BLaER1 treated with 17β-estradiol and CSF1 and Interleukin-3, amounts not matched to agents 10 nM and 100 nM (cell line): ENCODE measurements at regions not wholly inside any gene's neighbourhood (a gene's known extent, or its start where the extent isn't known, plus 50 kb on each side); places are given as distances from the start of the nearest gene placed in this dataset.

Source experiments
- H3K27ac ChIP-seq, 11 experiments: shearing (Covaris generic); formaldehyde crosslinking; 2 replicates each; pipeline ENCODE4 v1.8.1; 2022
- H3K27me3 ChIP-seq, 11 experiments: shearing (Covaris generic); formaldehyde crosslinking; 2 replicates each; pipeline ENCODE4 v1.8.1; 2022
- H3K36me3 ChIP-seq, 11 experiments: shearing (Covaris generic); formaldehyde crosslinking; 2 replicates each; pipeline ENCODE4 v1.8.1; 2022
- H3K4me1 ChIP-seq, 10 experiments: shearing (Covaris generic); formaldehyde crosslinking; 2 replicates each; pipeline ENCODE4 v1.8.1; 2022
- H3K4me2 ChIP-seq, 11 experiments: shearing (Covaris generic); formaldehyde crosslinking; 2 replicates each; pipeline ENCODE4 v1.8.1; 2022
- H3K4me3 ChIP-seq, 10 experiments: shearing (Covaris generic); formaldehyde crosslinking; 2 replicates each; pipeline ENCODE4 v1.8.1; 2022
- H3K9ac ChIP-seq, 11 experiments: shearing (Covaris generic); formaldehyde crosslinking; 2 replicates each; pipeline ENCODE4 v1.8.1; 2022
- H3K9me3 ChIP-seq, 11 experiments: shearing (Covaris generic); formaldehyde crosslinking; replicated peaks in 1 of 11; 2 replicates each; pipeline ENCODE4 v1.8.1; 2022
- H4K20me1 ChIP-seq, 11 experiments: shearing (Covaris generic); formaldehyde crosslinking; 2 replicates each; pipeline ENCODE4 v1.8.1; 2022
- Cebpa-rat ChIP-seq, 11 experiments: shearing (Covaris generic); IDR thresholded peaks; 2 replicates each; pipeline ENCODE4 v1.8.1; 2022

DNA sequence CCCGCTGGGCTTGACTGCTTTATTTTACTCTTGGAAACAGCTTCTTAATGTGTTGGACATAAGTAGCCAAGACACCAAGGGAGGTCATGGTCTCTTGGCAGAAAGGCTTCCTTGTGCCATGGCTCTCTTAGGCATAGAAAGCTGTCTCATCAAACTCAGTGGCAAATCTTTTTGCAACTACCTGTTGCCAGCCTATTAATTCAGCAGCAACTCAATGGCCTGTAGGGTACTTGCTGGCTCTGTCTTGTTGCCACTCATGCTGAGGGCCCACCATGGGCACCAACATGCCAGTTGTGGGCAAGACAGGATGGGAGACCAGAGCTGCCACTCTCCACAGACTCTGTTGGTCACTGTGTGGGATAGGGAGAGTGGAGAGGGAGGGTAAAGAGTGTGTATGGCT is 1209.4 kb downstream of the UQCRFS1 start:
- H4K20me1 ChIP-seq, result no peaks in the 10 kb centered on the region
- H3K27me3 ChIP-seq, result no peaks in the 10 kb centered on the region
- H3K36me3 ChIP-seq, result no peaks in the 10 kb centered on the region
- H3K4me3 ChIP-seq, result no peak overlapping the region
- no peaks in the 10 kb centered on the region for H3K4me1 ChIP-seq
- H3K9me3 ChIP-seq, result peaks cover 0 to 8% (median 5%) of the 10 kb centered on the region in 11 experiments; a peak in 9 of 22 replicates
- no peak overlapping the region for H3K4me2 ChIP-seq
- H3K27ac ChIP-seq, result no peak overlapping the region
- no peak for TF ChIP-seq Cebpa-rat (IDR thresholded peaks at IDR 0.05)
- no peak overlapping the region for H3K9ac ChIP-seq

DNA sequence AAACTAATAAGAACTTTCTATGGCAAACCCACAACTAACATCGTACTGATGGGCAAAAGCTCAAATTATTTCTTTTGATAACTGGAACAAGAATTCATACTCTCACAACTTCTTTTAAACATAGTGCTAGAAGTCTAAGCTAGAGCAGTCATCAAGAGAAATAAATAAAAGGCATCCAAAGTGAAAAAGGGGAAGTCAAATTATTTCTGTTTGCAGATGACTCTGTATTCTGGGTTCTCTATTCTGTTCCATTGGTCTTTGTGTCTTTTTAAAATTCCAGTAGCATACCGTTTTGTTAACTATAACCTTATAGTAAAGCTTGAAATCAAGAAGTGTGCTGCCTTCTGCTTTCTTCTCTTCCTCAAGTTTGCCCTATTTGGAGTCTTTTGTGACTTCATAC is 1215.9 kb downstream of the UQCRFS1 start:
- TF ChIP-seq Cebpa-rat (IDR thresholded peaks at IDR 0.05), result no peak
- H3K4me1 ChIP-seq, result peaks cover 0 to 8% (median 0%) of the 10 kb centered on the region in 10 experiments; a peak in 1 of 20 replicates
- no peak overlapping the region for H3K4me2 ChIP-seq
- no peaks in the 10 kb centered on the region for H3K9me3 ChIP-seq
- H3K4me3 ChIP-seq, result no peak overlapping the region
- H4K20me1 ChIP-seq, result no peaks in the 10 kb centered on the region
- H3K9ac ChIP-seq, result no peak overlapping the region
- no peak overlapping the region for H3K27ac ChIP-seq
- no peaks in the 10 kb centered on the region for H3K27me3 ChIP-seq
- no peaks in the 10 kb centered on the region for H3K36me3 ChIP-seq

DNA sequence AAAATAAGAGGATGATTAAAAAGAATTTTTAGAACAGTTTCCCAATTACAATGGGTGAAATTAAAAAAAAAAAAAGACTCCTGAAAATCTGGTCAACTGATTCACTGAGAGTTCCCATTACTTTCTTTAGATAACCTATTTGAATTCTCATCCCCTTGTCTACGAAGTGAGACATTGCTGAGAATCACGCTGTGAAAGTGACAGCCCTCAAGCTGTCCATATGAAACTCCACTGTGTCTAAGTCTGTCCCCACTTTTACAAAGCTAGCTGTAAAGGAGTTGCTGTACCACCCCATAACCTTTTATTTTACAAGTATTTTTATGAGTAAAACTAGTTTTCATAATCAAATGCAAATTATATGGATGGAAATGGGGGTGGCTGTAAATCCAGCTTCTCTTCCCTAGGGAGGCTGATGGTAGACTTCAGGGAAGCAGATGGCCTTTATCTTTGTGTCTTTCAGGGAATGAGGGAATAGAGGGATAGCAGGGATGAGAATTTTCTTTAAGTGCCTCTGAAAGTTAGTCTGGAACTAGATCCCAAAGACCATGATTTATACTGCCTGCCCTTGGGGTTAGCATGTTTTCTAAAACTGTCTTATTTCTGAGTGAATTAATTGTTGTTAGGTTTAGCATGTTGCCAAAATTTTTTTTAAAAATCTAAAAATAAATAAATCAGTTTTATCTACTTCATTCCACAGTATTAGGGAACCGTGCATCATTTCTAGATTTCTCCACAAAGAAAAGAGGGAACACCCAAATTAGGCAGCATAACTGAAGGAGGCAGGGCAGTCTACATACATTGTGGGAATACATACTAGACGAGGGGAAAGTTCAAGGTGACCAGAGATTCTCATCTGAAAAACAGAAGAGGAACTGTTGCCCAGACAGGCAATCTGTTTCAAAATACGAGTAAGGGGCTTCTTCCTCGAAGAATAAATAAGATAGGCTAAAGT is 1219.1 kb downstream of the UQCRFS1 start:
- Histone ChIP-seq H4K20me1 (no peaks in the 10 kb centered on the region), H3K4me3 (no peak overlapping the region), H3K27me3 (no peaks in the 10 kb centered on the region), H3K9ac (no peak overlapping the region), H3K36me3 (no peaks in the 10 kb centered on the region), H3K9me3 (no peaks in the 10 kb centered on the region), H3K4me2 (no peak overlapping the region), H3K27ac (no peak overlapping the region), H3K4me1 (peaks cover 0 to 8% (median 0%) of the 10 kb centered on the region in 10 experiments; a peak in 1 of 20 replicates)
- TF ChIP-seq Cebpa-rat (IDR thresholded peaks at IDR 0.05), result no peak

DNA sequence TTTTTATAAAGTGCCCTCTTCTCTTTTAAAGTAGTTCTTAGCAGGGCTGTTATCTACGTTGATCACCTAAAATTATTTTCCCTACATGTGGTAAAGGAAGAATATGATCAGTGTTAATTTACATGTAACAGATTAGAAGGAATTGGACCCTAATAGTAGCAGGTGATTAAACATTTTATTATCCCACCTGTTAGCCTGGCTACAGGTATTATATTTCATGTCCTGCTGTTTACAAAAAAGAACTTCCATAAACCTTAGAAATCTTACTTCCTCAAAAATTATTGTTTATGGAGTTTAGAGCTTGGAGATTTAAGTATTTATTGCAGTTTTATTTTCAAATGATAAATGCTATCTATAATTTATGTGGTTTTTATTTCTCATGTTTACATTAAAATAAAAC is 1226.7 kb downstream of the UQCRFS1 start:
- Histone ChIP-seq H3K4me1 (no peaks in the 10 kb centered on the region), H3K27me3 (no peaks in the 10 kb centered on the region), H3K9me3 (no peaks in the 10 kb centered on the region), H3K9ac (no peak overlapping the region), H4K20me1 (no peaks in the 10 kb centered on the region), H3K4me3 (no peak overlapping the region), H3K27ac (no peak overlapping the region), H3K4me2 (no peak overlapping the region), H3K36me3 (no peaks in the 10 kb centered on the region)
- TF ChIP-seq Cebpa-rat (IDR thresholded peaks at IDR 0.05), result no peak

DNA sequence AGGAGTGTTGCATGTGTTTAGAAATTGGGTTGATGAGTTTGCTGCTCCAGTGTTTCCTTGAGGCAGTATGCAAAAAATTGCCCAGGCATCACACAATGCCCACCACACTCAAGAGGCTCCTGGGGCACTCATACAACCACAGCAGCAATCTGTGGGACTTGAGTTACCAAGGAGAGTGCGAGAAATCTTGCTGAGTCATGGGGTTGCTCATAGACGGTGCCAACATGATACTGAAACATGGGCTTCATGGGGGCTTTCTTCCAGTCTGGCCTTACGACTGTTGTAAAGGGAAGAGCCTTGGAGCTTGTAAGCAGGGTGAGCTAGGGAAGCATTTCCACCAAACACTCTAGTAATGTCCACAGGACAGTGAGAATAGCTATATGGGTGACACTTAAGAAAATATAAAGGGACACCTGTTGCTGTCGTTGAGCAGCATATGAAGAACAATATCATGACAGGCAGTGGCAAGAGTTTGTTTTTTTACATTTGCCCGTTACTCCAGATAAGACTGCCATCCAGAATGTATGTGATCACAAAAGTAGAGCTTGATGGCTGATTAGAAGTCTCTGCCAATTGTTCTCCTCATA is 1237.4 kb downstream of the UQCRFS1 start:
- H4K20me1 ChIP-seq, result no peaks in the 10 kb centered on the region
- no peaks in the 10 kb centered on the region for H3K9me3 ChIP-seq
- H3K9ac ChIP-seq, result no peak overlapping the region
- no peak overlapping the region for H3K27ac ChIP-seq
- no peak for TF ChIP-seq Cebpa-rat (IDR thresholded peaks at IDR 0.05)
- no peaks in the 10 kb centered on the region for H3K4me1 ChIP-seq
- no peaks in the 10 kb centered on the region for H3K36me3 ChIP-seq
- no peak overlapping the region for H3K4me3 ChIP-seq
- no peak overlapping the region for H3K4me2 ChIP-seq
- no peaks in the 10 kb centered on the region for H3K27me3 ChIP-seq

DNA sequence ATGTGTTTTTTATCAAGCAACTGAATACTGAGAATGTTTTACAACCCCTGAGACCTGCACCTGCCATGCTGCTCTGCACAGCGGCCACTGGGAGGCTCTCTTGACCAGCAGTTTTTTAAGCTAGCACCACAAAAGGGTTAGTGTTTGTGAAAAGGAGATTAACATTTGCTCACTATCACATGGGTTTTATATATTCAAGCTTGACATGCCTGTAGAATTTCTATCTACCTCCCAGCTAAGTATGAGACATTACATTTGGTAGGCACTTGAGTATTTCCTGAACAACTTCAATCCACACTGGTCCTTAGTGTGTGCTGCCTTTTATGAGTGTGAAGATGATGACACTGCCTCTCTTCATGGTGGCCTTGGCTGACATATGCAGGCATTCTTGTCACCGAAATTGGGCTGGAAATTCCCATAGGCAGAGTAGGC is 1238.9 kb downstream of the UQCRFS1 start:
- Histone ChIP-seq H3K9me3 (no peaks in the 10 kb centered on the region), H3K4me3 (no peak overlapping the region), H4K20me1 (no peaks in the 10 kb centered on the region), H3K9ac (no peak overlapping the region), H3K4me2 (no peak overlapping the region), H3K4me1 (no peaks in the 10 kb centered on the region), H3K36me3 (no peaks in the 10 kb centered on the region), H3K27me3 (no peaks in the 10 kb centered on the region), H3K27ac (no peak overlapping the region)
- TF ChIP-seq Cebpa-rat (IDR thresholded peaks at IDR 0.05), result no peak

DNA sequence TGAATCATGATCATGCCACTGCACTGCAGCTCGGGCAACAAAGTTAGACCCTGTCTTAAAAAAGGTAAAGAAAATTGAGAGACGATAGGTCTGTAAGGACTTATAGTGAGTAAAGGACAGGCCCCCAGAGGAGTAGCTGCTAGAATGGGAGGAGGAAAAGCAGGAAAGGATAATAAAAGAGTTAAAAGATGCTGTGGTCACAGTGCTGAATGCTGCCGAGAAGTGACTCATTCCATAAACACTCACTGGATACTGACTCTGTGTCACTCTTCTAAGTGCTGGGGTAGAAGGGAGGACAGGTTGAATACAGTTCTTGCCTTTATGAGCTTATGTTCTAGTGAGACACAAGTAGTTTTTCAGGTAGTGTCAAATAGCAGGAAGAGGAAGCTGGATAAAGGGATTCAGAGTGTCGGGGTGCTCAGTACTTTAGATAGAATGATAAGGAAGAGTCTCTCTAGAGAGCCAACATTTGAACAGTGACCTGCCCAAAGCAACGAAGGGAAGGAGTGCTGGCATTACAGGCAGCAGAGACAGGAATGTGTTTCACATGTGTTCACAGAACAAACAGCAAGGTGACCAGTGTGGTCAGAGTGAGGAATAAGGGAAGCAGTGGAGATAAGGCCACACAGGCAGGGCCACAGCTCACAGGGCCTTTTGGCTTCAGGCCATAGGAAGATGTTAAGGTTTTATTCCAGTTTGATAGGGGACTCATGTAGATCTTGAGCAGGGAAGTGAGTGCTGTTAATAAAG is 1240.5 kb downstream of the UQCRFS1 start:
- no peaks in the 10 kb centered on the region for H3K4me1 ChIP-seq
- no peaks in the 10 kb centered on the region for H3K27me3 ChIP-seq
- H3K4me2 ChIP-seq, result no peak overlapping the region
- H3K9me3 ChIP-seq, result no peaks in the 10 kb centered on the region
- no peak overlapping the region for H3K27ac ChIP-seq
- no peaks in the 10 kb centered on the region for H4K20me1 ChIP-seq
- H3K9ac ChIP-seq, result no peak overlapping the region
- no peak for TF ChIP-seq Cebpa-rat (IDR thresholded peaks at IDR 0.05)
- no peak overlapping the region for H3K4me3 ChIP-seq
- no peaks in the 10 kb centered on the region for H3K36me3 ChIP-seq

DNA sequence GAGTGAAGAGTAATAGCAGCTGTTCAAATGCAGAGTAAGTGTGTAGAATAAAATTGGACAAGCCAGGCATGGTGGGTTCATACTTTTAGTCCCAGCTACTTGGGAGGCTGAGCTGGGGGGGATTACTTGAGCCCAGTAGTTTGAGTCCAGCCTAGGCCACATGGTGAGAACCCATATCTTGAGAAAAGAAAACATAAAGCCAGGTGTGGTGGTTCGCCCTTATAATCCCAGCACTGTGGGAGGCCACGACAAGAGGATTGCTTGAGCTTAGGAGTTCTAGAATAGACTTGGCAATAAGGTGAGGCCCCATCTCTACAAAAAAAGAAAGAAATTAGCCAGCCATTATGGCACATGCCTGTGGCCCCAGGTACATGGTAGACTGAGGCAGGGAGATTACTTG is 1241.1 kb downstream of the UQCRFS1 start:
- Histone ChIP-seq H4K20me1 (no peaks in the 10 kb centered on the region), H3K4me3 (no peak overlapping the region), H3K36me3 (no peaks in the 10 kb centered on the region), H3K4me1 (no peaks in the 10 kb centered on the region), H3K27ac (no peak overlapping the region), H3K9ac (no peak overlapping the region), H3K4me2 (no peak overlapping the region), H3K9me3 (no peaks in the 10 kb centered on the region), H3K27me3 (no peaks in the 10 kb centered on the region)
- no peak for TF ChIP-seq Cebpa-rat (IDR thresholded peaks at IDR 0.05)

DNA sequence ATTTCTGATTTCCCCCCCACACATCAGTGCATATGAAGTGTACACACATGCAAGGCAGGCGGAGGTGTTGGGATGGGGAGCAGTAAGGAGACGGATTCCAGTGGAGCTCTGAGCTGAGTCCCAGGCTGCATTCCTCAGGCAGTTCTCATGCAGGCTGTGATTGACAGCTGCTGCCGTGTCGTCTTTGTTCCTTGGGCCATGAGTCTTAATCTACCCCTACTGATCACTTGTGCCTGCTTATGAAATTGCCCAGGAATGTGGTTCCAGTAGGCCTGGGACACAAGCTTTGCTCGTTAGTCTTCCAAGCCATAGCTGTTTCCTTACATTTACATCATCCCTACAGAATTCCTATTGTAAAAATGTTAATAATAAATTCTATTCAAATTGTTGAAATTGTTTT is 1241.9 kb downstream of the UQCRFS1 start:
- Histone ChIP-seq H3K4me1 (no peaks in the 10 kb centered on the region), H3K9ac (no peak overlapping the region), H3K9me3 (no peaks in the 10 kb centered on the region), H3K27me3 (no peaks in the 10 kb centered on the region), H3K4me3 (no peak overlapping the region), H3K36me3 (no peaks in the 10 kb centered on the region), H4K20me1 (no peaks in the 10 kb centered on the region), H3K27ac (no peak overlapping the region), H3K4me2 (no peak overlapping the region)
- no peak for TF ChIP-seq Cebpa-rat (IDR thresholded peaks at IDR 0.05)
